Epithelial cell of prostate (primary cell): ENCODE measurements at regions not wholly inside any gene's neighbourhood (a gene's known extent, or its start where the extent isn't known, plus 50 kb on each side); places are given as distances from the start of the nearest gene placed in this dataset.

ENCODE experiments used
- DNase-seq: peaks from one replicate; pipeline ENCODE4 v3.0.0-alpha.2; 2011; ENCODE audit warnings: low read depth, low spot score
- H3K27ac ChIP-seq: fragments of 450-650 bp; 2 replicates; pipeline ENCODE4 v1.5.1; 2017; ENCODE audit warnings: mild to moderate bottlenecking

DNA sequence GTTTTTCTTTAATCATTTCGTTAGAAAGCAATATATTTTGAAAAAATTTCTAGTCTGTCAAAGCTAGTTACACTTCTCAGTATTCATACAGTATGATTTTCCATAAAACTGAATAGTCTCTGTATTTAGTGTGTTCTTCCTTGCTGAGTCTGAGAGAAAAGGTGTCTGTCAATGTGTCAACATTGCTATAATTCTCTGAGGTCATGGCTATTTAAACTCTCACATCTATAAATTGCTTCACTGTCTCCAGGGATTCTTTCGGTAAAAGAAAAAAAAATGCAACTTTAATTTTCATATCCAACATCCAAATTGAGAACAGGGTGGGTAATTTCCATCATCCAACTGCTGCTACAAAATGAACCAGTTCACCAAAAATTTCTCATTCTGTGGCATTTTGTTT is 319.7 kb upstream of the GHITM start:
- no peak for DNase-seq
- no peak overlapping the region for H3K27ac ChIP-seq

DNA sequence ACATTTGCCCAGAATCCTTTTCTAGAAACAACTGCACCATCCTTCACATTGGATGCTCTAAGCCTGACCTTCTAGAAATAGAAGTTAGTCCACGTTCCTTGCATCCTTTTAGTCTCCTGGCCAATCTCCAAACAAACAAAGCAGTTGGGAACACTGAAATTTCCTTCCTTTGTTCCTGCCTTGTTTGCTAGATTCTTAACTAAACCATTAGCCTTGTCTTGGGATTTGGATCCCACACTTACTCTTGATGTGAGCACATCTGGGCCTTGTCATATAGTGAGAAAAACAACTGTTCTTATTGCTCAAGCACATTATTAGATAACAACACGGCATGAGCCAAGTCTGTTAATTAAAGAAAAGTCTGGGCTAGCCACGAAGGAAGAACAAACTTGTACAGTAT is 319.3 kb upstream of the GHITM start:
- no peak for DNase-seq
- no peak overlapping the region for H3K27ac ChIP-seq

DNA sequence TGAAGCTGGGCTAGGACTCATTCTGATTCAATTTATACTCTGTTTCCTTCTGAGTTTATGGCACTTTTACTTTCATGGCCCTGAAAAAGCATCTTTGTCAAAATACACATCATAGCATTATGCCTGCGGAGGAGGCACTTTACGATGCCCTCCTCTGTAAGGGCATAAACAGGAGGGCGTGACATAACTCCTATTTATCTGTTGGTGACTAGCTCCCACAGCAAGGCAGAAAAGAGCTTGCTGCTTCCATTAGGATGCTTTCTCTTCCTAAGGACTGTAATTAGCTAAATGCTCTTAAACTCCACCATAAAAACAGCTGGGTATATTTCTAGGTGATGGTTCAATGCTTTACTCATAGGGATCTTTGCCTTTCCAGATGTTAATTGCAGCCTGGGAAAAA is 315.2 kb upstream of the GHITM start:
- no peak overlapping the region for H3K27ac ChIP-seq
- DNase-seq, result no peak

DNA sequence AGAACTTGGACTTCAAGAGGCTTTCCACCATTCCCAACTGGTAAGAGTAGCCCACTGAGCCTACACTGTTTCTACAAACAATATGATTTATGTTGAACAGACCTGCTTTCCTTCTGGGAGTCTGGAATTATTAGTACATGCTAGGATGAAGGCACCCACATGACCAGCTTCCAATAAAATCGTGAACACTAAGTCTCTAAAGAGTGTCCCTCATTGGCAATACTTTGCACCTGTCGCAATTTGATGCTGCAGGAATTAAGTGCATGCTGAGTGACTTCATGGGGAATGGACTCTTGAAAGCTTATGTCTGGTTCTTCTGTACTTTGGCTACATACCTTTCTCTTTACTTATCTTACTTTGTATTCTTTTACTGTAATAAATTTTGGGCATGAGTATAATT is 305.2 kb upstream of the GHITM start:
- DNase-seq, result no peak
- no peak overlapping the region for H3K27ac ChIP-seq

DNA sequence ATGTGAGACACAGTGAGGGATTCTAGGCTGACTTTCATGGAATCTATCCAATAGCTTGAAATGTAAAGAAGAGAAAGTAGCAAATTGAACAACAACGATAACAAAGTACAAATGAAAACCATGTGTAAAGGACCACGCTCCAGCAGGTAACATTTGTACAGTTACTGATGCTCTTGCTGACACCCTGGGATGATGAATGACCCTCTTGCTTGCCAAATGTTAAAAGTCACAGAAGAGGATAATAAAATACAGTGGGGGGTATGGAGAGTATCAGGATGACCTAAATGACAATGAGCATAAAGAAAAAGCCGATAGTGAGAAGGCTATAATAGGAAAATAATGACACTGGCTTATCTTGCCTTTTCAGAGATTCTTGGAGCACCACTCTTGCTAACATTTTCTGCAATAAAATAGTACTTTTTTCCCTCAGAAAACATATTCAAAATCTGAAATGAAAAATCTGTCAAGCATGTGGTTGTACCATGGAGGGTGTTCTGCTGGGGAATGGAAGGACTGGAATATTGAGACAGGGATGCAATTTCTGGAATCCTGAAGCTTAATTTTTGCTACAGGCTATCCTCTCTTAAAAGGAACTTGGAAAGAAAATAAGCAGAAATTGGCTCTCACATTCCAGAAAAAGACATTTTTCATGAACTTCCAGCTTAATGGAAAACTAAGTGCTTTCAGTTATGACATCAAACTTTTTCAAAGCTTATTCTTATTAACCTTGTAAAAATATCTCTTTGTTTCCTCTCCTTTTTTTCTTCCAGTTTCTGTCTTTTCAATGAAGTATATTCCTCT is 303.2 kb upstream of the GHITM start:
- DNase-seq, result no peak

DNA sequence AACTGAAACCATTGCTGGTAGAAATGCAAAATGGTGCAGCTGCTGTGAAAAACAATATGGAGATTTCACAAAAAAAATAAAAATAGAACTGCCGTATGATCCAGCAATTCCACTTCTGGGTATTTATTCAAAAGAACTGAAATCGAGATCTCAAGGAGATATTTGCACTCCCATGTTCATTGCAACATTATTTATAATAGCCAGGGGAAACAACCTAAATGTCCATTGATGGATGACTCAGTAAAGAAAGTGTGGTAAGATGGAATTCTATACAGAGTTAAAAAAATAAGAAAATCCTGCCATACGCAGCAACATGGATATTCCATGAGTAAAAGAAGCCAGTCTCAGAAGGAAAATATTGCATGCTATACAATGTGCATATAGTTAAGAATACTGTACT is 290.6 kb upstream of the GHITM start:
- no peak overlapping the region for H3K27ac ChIP-seq
- no peak for DNase-seq

More for the DNA sequence above, 303.2 kb upstream of the GHITM start:
- H3K27ac ChIP-seq, result no peak overlapping the region

DNA sequence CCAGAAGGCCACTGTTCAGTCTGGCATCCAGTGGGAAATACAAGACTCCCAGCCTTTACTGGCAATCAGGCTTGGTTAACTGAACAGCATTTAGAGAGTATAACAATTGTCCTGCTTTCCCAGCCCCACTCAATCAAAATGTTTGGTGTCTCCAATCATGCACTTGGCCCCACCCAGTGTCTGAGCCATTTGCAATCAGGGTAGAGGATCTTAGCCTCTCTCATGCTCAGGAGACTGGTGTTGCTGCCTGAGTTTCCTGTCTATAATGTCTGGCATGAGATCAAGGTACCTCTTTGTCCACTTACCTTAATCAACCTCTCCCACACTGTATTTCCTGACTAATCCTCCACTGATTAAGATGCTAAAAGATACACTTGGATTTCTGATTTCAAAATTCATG is 290.2 kb upstream of the GHITM start:
- DNase-seq, result no peak
- H3K27ac ChIP-seq, result no peak overlapping the region

DNA sequence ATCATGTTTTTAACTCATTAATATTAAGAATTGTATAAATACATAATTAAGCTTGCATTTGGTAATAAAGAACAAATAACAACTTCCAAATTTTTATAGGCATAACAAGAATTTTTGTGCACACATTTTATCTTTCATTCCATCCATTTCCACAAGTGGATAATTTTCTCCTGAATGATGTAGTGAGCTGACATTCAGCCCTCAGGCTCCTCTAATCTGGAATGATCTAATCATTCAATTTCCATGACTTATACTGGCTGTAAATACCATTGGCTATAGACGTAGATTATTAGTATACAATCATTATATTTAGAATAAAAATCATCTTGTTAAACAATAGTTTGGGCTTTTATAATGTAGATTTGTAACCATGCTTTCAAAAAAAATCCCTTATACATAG is 287.2 kb upstream of the GHITM start:
- H3K27ac ChIP-seq, result no peak overlapping the region
- no peak for DNase-seq

DNA sequence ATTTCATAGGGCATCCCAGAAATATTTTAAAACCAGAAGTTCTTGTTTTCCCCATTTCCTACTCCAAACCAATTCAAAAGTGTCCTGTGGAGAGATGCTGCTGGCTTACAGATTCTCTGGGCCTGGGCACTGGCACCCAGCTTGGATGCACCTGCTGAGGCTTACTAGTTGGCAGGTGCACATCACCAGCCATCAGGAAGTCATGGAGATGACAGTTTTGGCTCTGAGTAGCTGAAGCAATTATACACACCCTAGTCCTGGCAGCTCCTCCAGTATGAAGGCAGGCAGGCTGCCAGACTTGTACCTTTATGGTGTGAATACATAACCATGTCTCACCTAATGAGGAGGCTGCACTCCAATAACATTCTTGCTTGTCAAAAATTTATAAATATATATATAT is 276.6 kb upstream of the GHITM start:
- no peak overlapping the region for H3K27ac ChIP-seq
- DNase-seq, result no peak

DNA sequence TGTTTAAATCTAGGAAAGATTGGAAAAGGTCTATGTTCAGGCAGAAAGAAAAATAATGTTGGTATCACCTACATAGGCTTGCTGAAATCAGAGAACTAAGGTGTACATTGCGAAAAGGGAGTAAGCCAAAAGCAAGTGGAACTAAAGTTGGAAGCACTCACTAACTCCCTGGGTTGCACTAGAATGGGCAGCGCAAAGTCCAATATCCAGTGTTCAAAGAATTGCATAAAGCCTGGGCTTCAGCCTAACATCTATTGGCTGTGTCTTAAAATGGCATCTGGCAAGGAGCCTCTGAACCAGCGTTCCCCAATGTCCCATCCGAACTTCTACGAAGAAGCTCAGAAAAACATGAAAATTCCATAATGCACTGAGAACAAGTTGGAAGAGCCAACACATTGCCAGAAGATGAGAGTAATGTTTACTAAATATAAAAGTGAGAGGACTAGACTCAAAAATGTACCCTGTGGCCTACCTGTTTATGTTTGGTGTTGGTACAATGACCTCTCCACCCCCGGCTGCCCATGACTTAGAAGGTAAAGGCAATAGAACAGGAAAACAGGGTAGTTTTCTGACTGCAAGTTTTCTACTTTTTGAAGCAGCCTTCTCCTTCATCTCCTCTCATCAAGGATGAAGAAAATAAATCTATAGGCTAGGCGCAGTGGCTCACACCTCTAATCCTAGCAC is 275.9 kb upstream of the GHITM start:
- H3K27ac ChIP-seq, result no peak overlapping the region
- no peak for DNase-seq

DNA sequence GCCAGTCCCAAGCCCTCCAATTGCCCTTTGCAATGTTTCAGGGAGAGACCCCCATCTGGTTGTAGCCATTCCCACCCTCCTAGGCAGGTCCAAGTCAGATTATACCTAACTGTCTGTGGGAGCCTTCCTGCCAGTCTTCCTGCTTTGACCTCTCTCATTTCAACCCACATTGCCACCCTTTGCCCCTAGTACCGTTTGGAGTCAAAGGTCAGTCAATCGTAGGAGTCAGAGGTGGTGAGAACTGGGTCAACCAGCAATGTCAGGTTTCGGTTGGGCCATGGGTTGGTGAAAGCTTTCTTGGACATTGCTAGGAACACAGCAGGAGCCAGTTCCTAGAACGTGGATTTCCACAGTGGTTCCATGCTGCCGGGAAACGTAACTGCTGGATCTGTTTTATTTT is 269.4 kb upstream of the GHITM start:
- no peak overlapping the region for H3K27ac ChIP-seq

DNA sequence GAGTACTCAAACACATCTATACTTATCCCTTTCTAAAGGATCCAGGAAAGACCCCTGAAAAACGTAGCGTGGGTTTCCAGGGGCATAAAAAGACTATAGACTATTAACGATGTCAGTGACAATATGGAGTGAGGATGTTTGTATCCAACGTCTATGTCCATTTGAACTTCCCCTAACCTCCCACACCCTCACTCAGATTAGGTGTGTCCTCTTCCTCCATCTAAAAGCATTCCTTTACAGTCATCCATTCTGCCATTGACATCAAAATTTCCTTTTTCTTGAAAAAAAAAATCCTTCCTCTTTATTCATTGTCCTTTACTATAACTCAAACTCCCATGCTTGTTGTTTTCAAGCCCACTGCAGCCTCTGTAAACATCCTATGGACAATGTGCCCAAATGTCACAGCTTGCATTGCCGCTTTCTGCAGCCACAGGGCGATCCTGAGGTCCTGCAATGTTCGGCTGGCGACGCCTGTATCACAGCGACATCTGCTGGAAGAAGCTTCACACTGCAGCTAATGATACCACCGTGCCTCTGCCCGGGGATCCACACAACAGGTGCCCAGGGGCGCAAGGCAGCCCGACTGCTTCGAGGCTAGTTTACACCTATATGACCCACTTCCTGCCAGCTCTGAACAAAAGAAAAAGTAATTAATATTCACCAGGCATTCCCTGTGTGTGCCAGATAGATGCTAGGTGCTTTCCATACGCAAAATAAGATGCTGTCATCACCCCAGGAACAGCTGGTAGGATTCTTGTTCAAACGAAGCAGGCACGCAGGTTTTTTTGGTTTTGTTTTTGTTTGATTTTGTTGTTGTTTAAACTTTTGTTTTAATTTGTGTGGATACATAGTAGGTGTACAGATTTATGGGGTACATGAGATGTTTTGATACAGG is 267.9 kb upstream of the GHITM start:
- no peak overlapping the region for H3K27ac ChIP-seq
- no peak for DNase-seq

More for the DNA sequence above, 269.4 kb upstream of the GHITM start:
- no peak for DNase-seq

DNA sequence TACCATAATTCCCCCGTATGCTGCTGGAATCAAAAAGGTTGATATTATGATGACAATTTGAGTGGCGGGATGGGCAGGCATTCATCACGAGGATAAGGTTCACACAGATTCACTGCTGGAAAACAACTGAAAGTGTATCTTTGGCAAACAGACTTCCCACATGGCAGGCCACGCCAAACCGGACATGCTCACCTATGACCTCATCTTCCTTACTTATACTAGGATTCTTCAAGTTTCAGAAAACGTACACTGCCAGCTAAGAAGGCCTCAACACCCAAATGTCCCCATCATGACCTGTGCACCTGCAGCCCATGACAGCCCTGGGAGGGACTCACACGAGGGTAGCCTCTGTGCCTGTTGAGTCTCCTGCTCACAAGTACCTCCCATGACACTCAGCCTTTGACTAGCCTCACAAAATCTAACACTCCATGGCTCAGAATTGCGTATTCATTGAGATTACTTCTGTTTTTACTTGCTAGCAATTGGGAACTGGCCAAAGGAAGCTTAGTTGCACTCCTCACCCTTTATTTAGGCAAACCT is 259.0 kb upstream of the GHITM start:
- no peak for DNase-seq
- no peak overlapping the region for H3K27ac ChIP-seq

DNA sequence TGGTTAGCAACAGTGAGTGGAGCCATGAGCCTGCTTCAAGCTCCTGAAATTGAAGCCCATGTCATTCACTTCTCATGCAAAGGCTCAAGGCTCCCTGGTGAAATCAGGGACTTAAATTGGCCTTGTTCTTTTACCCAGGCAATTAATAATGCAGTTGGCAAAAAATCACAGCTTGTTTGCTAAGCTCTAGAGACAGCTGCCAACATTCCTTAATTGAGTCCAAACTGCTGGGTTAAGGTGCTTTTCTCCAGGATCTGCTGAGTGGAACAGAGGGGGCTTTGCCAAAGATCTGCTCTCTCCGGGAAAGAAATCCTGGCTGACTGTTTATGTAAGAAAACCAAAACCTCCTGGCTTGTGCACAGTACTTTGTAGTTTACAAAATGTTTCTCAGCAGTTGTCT is 257.6 kb upstream of the GHITM start:
- no peak for DNase-seq
- H3K27ac ChIP-seq, result no peak overlapping the region

DNA sequence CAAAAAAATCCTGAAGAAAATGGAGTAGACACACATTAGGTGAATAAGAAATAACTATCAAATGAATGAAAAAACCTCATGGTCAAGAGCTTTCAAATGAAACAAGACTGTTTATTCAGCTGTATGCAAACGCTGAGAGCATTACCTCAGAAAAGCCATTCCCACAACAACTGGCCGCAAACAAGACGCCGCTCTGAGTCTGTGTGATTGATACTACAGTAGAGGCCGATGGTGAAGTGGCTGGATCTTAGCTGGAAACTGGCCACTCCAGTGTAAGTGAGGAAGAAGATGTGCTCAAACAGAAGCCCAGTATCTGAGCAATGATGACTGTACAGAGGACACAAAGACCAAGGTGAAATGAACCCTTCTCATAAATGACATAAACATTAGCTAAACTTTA is 252.4 kb upstream of the GHITM start:
- H3K27ac ChIP-seq, result no peak overlapping the region
- no peak for DNase-seq

DNA sequence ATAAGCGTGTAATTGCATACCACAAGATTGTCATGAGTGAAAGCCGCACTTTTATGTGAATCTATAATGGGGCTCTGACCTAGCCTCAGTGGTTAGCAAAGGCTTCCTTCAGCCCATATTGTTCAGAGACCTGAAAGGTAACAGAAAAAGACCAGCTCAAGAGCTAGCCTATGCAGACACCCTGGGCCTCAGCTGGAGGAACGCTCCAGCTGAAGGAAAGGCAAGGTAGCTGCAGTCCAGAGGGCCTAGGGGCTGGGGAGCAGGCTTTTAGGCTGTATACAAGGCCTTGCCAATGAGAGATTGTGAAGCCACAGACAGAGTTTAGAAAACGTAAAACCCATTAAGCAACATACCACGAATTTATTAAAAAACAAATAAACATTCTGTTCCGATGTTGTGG is 246.6 kb upstream of the GHITM start:
- DNase-seq, result no peak
- no peak overlapping the region for H3K27ac ChIP-seq

DNA sequence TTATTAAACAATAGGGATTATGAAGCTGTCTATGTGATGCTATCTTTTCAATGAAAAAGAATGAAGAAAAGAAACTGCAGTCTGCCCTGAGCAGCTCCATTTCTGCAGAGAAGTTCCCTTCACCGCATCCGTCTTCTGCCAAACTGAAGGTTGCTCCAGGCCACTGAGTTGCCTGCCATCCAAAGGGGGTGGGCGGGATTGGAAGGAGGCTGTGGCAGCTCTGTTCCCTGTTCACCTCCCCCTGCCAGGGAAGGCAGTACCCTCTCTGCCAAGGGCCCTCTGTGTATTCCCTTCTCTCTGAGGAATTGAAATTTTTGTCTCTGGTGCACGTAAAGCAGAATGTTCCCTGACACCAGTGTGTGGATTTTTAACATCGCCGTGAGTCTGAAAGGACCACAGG is 243.1 kb upstream of the GHITM start:
- no peak for DNase-seq
- H3K27ac ChIP-seq, result no peak overlapping the region

DNA sequence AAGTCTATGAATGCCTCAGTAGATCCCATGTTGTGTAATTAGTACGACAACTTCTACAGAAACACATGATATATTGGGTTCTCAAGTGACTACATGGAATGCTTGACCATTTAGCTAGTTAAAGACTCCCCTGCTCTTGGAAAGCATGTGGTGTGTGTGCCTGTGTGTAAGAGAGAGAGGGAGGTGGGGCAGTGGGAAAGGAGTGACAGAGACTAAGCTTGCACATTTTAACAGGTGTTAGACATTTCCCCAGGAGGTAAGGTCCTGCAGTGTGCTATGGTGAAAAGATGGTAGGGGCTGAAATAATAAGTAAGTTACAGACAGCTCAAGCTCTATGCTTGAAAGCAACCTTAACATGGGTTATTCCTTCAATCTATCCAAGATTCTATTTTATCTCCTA is 241.7 kb upstream of the GHITM start:
- no peak for DNase-seq
- no peak overlapping the region for H3K27ac ChIP-seq

DNA sequence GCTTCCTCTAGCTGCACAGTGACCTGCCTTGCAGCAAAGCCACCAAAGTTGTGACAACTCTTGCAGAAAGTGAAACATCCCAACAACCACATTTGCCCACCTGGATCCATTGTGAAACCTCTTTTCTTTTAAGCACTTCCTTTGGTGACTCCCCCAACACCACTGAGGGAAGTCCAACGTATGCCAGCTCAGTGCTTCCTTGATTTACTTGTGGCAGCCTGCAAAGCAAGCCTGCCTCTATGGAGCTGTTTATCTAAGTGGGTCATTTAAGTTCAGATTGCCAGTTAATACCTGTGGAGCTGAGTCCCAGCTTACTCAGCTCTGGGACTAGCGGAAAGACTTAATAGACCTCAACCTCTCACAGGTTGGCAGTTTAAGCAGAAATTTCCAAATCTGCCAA is 230.8 kb upstream of the GHITM start:
- no peak overlapping the region for H3K27ac ChIP-seq

DNA sequence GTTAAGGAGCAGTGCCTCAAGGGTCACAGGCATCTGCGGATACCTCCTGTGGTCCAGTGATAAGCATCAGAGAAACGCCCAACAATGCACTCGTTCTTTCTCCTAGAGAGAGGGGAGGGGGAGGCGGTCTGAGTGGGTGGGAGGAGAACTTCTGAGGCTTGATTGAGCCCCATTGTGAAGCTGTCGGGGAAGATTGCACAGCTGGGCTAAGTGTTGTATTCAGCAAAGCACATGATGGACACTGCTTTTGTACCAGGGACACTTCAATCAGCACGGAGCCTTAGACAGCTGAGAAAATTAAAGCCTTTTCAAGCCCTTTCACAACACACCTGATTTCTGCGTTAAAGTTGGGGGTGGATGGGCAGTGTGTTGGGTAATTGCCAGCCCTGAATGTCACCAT is 230.3 kb upstream of the GHITM start:
- DNase-seq, result no peak
- no peak overlapping the region for H3K27ac ChIP-seq

More for the DNA sequence above, 230.8 kb upstream of the GHITM start:
- peak; percentile 63 for DNase-seq

DNA sequence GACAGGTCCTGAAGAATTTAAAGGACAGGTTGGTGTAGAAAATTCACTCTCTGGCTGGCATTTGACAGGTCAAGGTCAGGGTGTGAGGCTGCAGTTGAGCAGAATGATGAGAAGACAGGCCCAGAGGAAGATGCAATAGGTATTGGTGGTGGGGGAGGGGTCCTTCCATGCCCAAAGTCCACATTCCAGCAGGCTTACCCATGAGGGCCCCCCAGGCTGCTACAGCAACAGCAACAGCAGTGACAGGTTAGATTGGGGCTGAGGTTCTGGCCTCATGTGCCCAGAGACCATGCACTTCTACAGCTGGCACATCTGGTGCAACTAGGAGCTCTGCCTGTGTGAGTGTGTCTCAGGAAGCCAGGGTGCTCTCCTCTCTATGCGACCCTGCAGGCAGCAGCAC is 223.5 kb upstream of the GHITM start:
- H3K27ac ChIP-seq, result no peak overlapping the region
- no peak for DNase-seq
